ENCODE measurements at regions not wholly inside any gene's neighbourhood (a gene's known extent, or its start where the extent isn't known, plus 50 kb on each side); places are given as distances from the start of the nearest gene placed in this dataset.

GRCh38 chr2:104716061-104716460 is 137.9 kb upstream of the POU3F3 start:
- Histone ChIP-seq H3K36me3 (ENCODE audit: insufficient read depth, low read length) (no peaks in the 10 kb centered on the region), H3K4me2 (ENCODE audit: low read length) (no peak overlapping the region), H4K20me1 (ENCODE audit: insufficient read depth) (no peaks in the 10 kb centered on the region)

GRCh38 chr2:104733226-104733943 is 120.5 kb upstream of the POU3F3 start:
- Histone ChIP-seq H3K4me2 (ENCODE audit: low read length) (no peak overlapping the region), H3K27me3 (ENCODE audit: insufficient read depth, low read depth, low read length) (no peaks in the 10 kb centered on the region), H4K20me1 (ENCODE audit: insufficient read depth) (no peaks in the 10 kb centered on the region), H3K9ac (ENCODE audit: low read length) (no peak overlapping the region), H3K4me3 (ENCODE audit: low read length) (no peak overlapping the region), H3K9me3 (ENCODE audit: low read length) (no peaks in the 10 kb centered on the region), H3K27ac (ENCODE audit: low read length) (no peak overlapping the region), H2AFZ (ENCODE audit: low read depth, low read length) (no peak overlapping the region), H3K36me3 (ENCODE audit: insufficient read depth, low read length) (no peaks in the 10 kb centered on the region), H3F3A (ENCODE audit: insufficient read depth, low read length, poor library complexity, severe bottlenecking) (no peaks in the 10 kb centered on the region), H3K79me2 (replicated peaks; ENCODE audit: insufficient read depth, low read length) (no peaks in the 10 kb centered on the region), H3K9me2 (ENCODE audit: insufficient read depth, low read length) (no peaks in the 10 kb centered on the region)
- TF ChIP-seq EZH2 (IDR thresholded peaks at IDR 0.05; ENCODE audit: borderline replicate concordance, insufficient read depth, low read length, poor library complexity, severe bottlenecking): no peak
- no peak for TF ChIP-seq MXI1 (conservative IDR thresholded peaks at IDR 0.05; ENCODE audit: poor library complexity, severe bottlenecking)
- no peak for TF ChIP-seq EP300 (conservative IDR thresholded peaks at IDR 0.05; ENCODE audit: poor library complexity, severe bottlenecking)
- no peak for TF ChIP-seq RAD21 (conservative IDR thresholded peaks at IDR 0.05)

More at GRCh38 chr2:104716061-104716460, 137.9 kb upstream of the POU3F3 start:
- Histone ChIP-seq H3K9ac (ENCODE audit: low read length) (no peak overlapping the region), H3K79me2 (replicated peaks; ENCODE audit: insufficient read depth, low read length) (no peaks in the 10 kb centered on the region), H3K9me3 (ENCODE audit: low read length) (peaks cover 4% of the 10 kb centered on the region), H3F3A (ENCODE audit: insufficient read depth, low read length, poor library complexity, severe bottlenecking) (no peaks in the 10 kb centered on the region), H3K27ac (ENCODE audit: low read length) (no peak overlapping the region), H3K9me2 (ENCODE audit: insufficient read depth, low read length) (no peaks in the 10 kb centered on the region), H3K4me3 (ENCODE audit: low read length) (no peak overlapping the region), H2AFZ (ENCODE audit: low read depth, low read length) (no peak overlapping the region), H3K27me3 (ENCODE audit: insufficient read depth, low read depth, low read length) (no peaks in the 10 kb centered on the region)
- TF ChIP-seq SMC3 (conservative IDR thresholded peaks at IDR 0.05; ENCODE audit: poor library complexity): no peak
- no peak for TF ChIP-seq TAF1 (IDR thresholded peaks at IDR 0.05; ENCODE audit: low read depth)
- TF ChIP-seq EP300 (conservative IDR thresholded peaks at IDR 0.05; ENCODE audit: poor library complexity, severe bottlenecking): no peak

GRCh38 chr2:104734937-104735586 is 118.9 kb upstream of the POU3F3 start:
- Histone ChIP-seq H3K4me3 (ENCODE audit: low read length) (no peak overlapping the region), H4K20me1 (ENCODE audit: insufficient read depth) (no peaks in the 10 kb centered on the region), H2AFZ (ENCODE audit: low read depth, low read length) (no peak overlapping the region), H3K27me3 (ENCODE audit: insufficient read depth, low read depth, low read length) (no peaks in the 10 kb centered on the region), H3K79me2 (replicated peaks; ENCODE audit: insufficient read depth, low read length) (no peaks in the 10 kb centered on the region), H3K9me3 (ENCODE audit: low read length) (no peaks in the 10 kb centered on the region), H3K36me3 (ENCODE audit: insufficient read depth, low read length) (no peaks in the 10 kb centered on the region), H3K9me2 (ENCODE audit: insufficient read depth, low read length) (no peaks in the 10 kb centered on the region), H3F3A (ENCODE audit: insufficient read depth, low read length, poor library complexity, severe bottlenecking) (no peaks in the 10 kb centered on the region), H3K9ac (ENCODE audit: low read length) (no peak overlapping the region), H3K27ac (ENCODE audit: low read length) (no peak overlapping the region), H3K4me2 (ENCODE audit: low read length) (no peak overlapping the region)
- TF ChIP-seq RAD21 (conservative IDR thresholded peaks at IDR 0.05) (no peak), MXI1 (conservative IDR thresholded peaks at IDR 0.05; ENCODE audit: poor library complexity, severe bottlenecking) (no peak), CTCF (IDR thresholded peaks at IDR 0.05; ENCODE audit: poor library complexity, severe bottlenecking) (no peak), EP300 (conservative IDR thresholded peaks at IDR 0.05; ENCODE audit: poor library complexity, severe bottlenecking) (no peak), SMC3 (conservative IDR thresholded peaks at IDR 0.05; ENCODE audit: poor library complexity) (no peak), EZH2 (IDR thresholded peaks at IDR 0.05; ENCODE audit: borderline replicate concordance, insufficient read depth, low read length, poor library complexity, severe bottlenecking) (no peak), POLR2AphosphoS5 (IDR thresholded peaks at IDR 0.05) (no peak), TAF1 (IDR thresholded peaks at IDR 0.05; ENCODE audit: low read depth) (no peak), REST (IDR thresholded peaks at IDR 0.05; ENCODE audit: borderline replicate concordance) (no peak)
